K562 (cell line): ENCODE measurements at regions not wholly inside any gene's neighbourhood (a gene's known extent, or its start where the extent isn't known, plus 50 kb on each side); places are given as distances from the start of the nearest gene placed in this dataset.

Source experiments
- ATAC-seq: fragments of 200-7000 bp; cut with Tn5 transposase; 3 replicates; pipeline ENCODE4 v1.9.1; 2020; ENCODE audit warnings: moderate library complexity
- BruUV-seq: library from RNA; stranded (reverse); fragments of 400-500 nt; replicated peaks from 2 replicates; lab custom pipeline; 2021; lab: Mats Ljungman, UMichigan
- CTCF ChIA-PET: fragments of 300-600 bp; formaldehyde crosslinking; extraction: SDS; loops from one replicate; lab custom pipeline; 2021; ENCODE audit warnings: low intra/inter-chr PET ratio; lab: Yijun Ruan, JAX
- POLR2A ChIA-PET: fragments of 300-600, 350-650 bp; sonication (Branson Sonifier 250); formaldehyde crosslinking; extraction: SDS; loops from one replicate; lab custom pipeline; 2021; ENCODE audit warnings: antibody characterized with exemption, inconsistent platforms; lab: Yijun Ruan, JAX
- DNase-seq, 4 experiments: peaks; one replicate each; pipeline versions ENCODE4 v3.0.0 to v3.0.0-alpha.2; 2011 to 2018; ENCODE audit warnings: low spot score in 3 of 4, mixed read lengths in 3 of 4; ENCODE audit errors: extremely low read depth in 1 of 4
- FAIRE-seq: peaks from 2 replicates; lab custom pipeline; 2011; peaks lifted over from hg19 to GRCh38; lab: Jason Lieb, UNC
- H2AFZ ChIP-seq: 2 replicates; pipeline ENCODE4 v1.6.0; 2011; ENCODE audit warnings: low read depth, low read length, control low read depth, inconsistent platforms
- H3K27ac ChIP-seq: fragments of 200-600 bp; 3 replicates; pipeline ENCODE4 v1.8.0; 2011; ENCODE audit warnings: low read depth, mild to moderate bottlenecking, control low read depth, inconsistent platforms, low read length, moderate library complexity, mixed read lengths; ENCODE audit errors: extremely low read depth
- H3K27me3 ChIP-seq, 2 experiments: fragments of 300-600 bp in 1 of 2; 2 replicates in 1 of 2; 3 replicates in 1 of 2; pipeline versions ENCODE4 v1.6.0 to v1.8.0; 2011; ENCODE audit warnings: inconsistent platforms in 2 of 2, low read length in 2 of 2, mild to moderate bottlenecking in 1 of 2, mixed read lengths in 1 of 2, moderate library complexity in 1 of 2; ENCODE audit not compliant: control insufficient read depth in 2 of 2, insufficient read depth in 2 of 2
- H3K36me3 ChIP-seq: fragments of 300-600 bp; 3 replicates; pipeline ENCODE4 v1.8.0; 2011; ENCODE audit warnings: mild to moderate bottlenecking, low read length, inconsistent platforms; ENCODE audit not compliant: control insufficient read depth, insufficient read depth
- H3K4me1 ChIP-seq, 2 experiments: fragments of 200-600 bp in 1 of 2; replicated peaks in 1 of 2; 2 replicates in 1 of 2; 3 replicates in 1 of 2; pipeline versions ENCODE4 v1.5.1 to v1.8.0; 2011; ENCODE audit warnings: inconsistent platforms in 2 of 2, low read length in 2 of 2, mild to moderate bottlenecking in 1 of 2, mixed read lengths in 1 of 2, moderate library complexity in 1 of 2; ENCODE audit not compliant: control insufficient read depth in 2 of 2, insufficient read depth in 2 of 2
- H3K4me2 ChIP-seq: 2 replicates; pipeline ENCODE4 v1.6.1; 2011; ENCODE audit warnings: low read length, control low read depth, inconsistent platforms, mixed read lengths; ENCODE audit not compliant: insufficient read depth
- H3K4me3 ChIP-seq: fragments of 200-600 bp; sonication (generic), shearing (Covaris generic); 2 replicates; pipeline ENCODE4 v1.5.1; 2016; ENCODE audit warnings: control low read depth, inconsistent platforms
- H3K79me2 ChIP-seq: fragments of 200-600 bp; 3 replicates; pipeline ENCODE4 v1.8.0; 2011; ENCODE audit warnings: low read length, inconsistent platforms; ENCODE audit not compliant: control insufficient read depth, insufficient read depth
- H3K9ac ChIP-seq, 2 experiments: 2 replicates each; pipeline versions ENCODE4 v1.6.0 to v1.6.1; 2011; ENCODE audit warnings: low read depth in 2 of 2, low read length in 2 of 2, control low read depth in 1 of 2, inconsistent platforms in 1 of 2, mild to moderate bottlenecking in 1 of 2, mixed read lengths in 1 of 2; ENCODE audit not compliant: insufficient read depth in 1 of 2
- H3K9me1 ChIP-seq: one replicate; pipeline ENCODE4 v1.6.0; 2011; ENCODE audit warnings: inconsistent platforms, mild to moderate bottlenecking, low read length, moderate library complexity; ENCODE audit not compliant: control insufficient read depth, insufficient read depth
- H3K9me3 ChIP-seq: replicated peaks from 2 replicates; pipeline ENCODE4 v1.5.1; 2011; ENCODE audit warnings: low read depth, low read length, inconsistent platforms; ENCODE audit not compliant: control insufficient read depth, insufficient read depth
- H4K20me1 ChIP-seq: replicated peaks from 2 replicates; pipeline ENCODE4 v1.6.1; 2011; ENCODE audit warnings: low read length, inconsistent platforms, mixed read lengths; ENCODE audit not compliant: control insufficient read depth, insufficient read depth
- BCOR ChIP-seq: fragments of 450-650 bp; IDR thresholded peaks from 2 replicates; pipeline ENCODE4 v1.6.1; 2016
- BRD4 ChIP-seq: fragments of 200-600 bp; sonication (generic); IDR thresholded peaks from 2 replicates; pipeline ENCODE4 v1.6.1; 2017; ENCODE audit warnings: inconsistent platforms
- C11orf30 ChIP-seq: fragments of 450-650 bp; IDR thresholded peaks from 2 replicates; pipeline ENCODE4 v1.6.1; 2016; ENCODE audit warnings: low read depth, mild to moderate bottlenecking
- EHMT2 ChIP-seq: fragments of 450-650 bp; IDR thresholded peaks from 2 replicates; pipeline ENCODE4 v1.6.1; 2018; ENCODE audit warnings: antibody characterized with exemption
- MAFF ChIP-seq: IDR thresholded peaks from 2 replicates; pipeline ENCODE4 v1.6.1; 2012; ENCODE audit warnings: low read length, improper control_type of control experiment
- MAFG ChIP-seq: fragments of 450-650 bp; conservative IDR thresholded peaks from 2 replicates; pipeline ENCODE4 v1.6.1; 2016; ENCODE audit warnings: missing genetic modification characterization, missing compliant biosample characterization
- MAFK ChIP-seq: IDR thresholded peaks from 2 replicates; pipeline ENCODE4 v1.6.1; 2011; ENCODE audit warnings: low read length, improper control_type of control experiment
- MED1 ChIP-seq: sonication (generic); formaldehyde crosslinking; IDR thresholded peaks from 2 replicates; pipeline ENCODE4 v1.8.1; 2023; ENCODE audit warnings: missing genetic modification reagents, borderline replicate concordance
- RBFOX2 ChIP-seq: fragments of 200-400 bp; formaldehyde crosslinking; IDR thresholded peaks from 2 replicates; pipeline ENCODE4 v1.6.1; 2017; ENCODE audit warnings: low read depth, mild to moderate bottlenecking, low read length, moderate library complexity
- TBP ChIP-seq: optimal IDR thresholded peaks from 2 replicates; pipeline ENCODE3; 2011; ENCODE audit warnings: low read depth, low read length, improper control_type of control experiment
- TCFL5 ChIP-seq: fragments of 250-450 bp; sonication (Bioruptor Pico); conservative IDR thresholded peaks from 2 replicates; pipeline ENCODE4 v1.6.1; 2021; ENCODE audit warnings: mild to moderate bottlenecking, moderate library complexity, matching md5 sums
- ZNF316 ChIP-seq: fragments of 450-650 bp; IDR thresholded peaks from 2 replicates; pipeline ENCODE4 v1.6.1; 2016
- ZNF586 ChIP-seq: fragments of 450-650 bp; formaldehyde crosslinking; conservative IDR thresholded peaks from 2 replicates; pipeline ENCODE4 v1.4.0; 2020; ENCODE audit warnings: mild to moderate bottlenecking, moderate library complexity
- WGBS: fragments of 100-300 bp; shearing (Covaris generic); methylation state at CpG from one replicate; pipeline ENCODE4 v1.1.6; 2016; ENCODE audit warnings: low coverage, mixed read lengths; ENCODE audit not compliant: insufficient coverage; ENCODE audit errors: missing lambda C conversion rate; 5-methylcytosine and 5-hydroxymethylcytosine counted together
- in situ Hi-C: fragments of 300-500 bp; cut with MboI; formaldehyde crosslinking; loops from 4 replicates; pipeline ENCODE4 v1.15.0; 2018; ENCODE audit warnings: inconsistent platforms, mixed read lengths
- intact Hi-C: fragments of 100-400 bp; cut with micrococcal nuclease; formaldehyde crosslinking; loops from 2 replicates; pipeline ENCODE4 v1.14.2; 2022
- TF ChIP-seq, protein P1 (sequence below): fragments of 450-650 bp; formaldehyde crosslinking; IDR thresholded peaks from 2 replicates; pipeline ENCODE4 v1.4.0; 2022; ENCODE audit warnings: missing genetic modification characterization
- TF ChIP-seq, protein P2 (sequence below), 3 experiments: IDR thresholded peaks in 2 of 3; conservative IDR thresholded peaks in 1 of 3; 2 replicates each; pipeline ENCODE4 v1.5.1; 2011 to 2012; ENCODE audit warnings: low read length in 3 of 3, mild to moderate bottlenecking in 3 of 3, control low read depth in 2 of 3, improper control_type of control experiment in 1 of 3, inconsistent platforms in 1 of 3, low read depth in 1 of 3, mixed read lengths in 1 of 3, moderate library complexity in 1 of 3; ENCODE audit not compliant: insufficient read depth in 2 of 3
- TF ChIP-seq, protein P3 (sequence below): fragments of 200-800 bp; sonication (Bioruptor generic); IDR thresholded peaks from 2 replicates; pipeline ENCODE4 v1.6.1; 2017; ENCODE audit warnings: missing genetic modification characterization, missing compliant biosample characterization
- TF ChIP-seq, protein P4 (sequence below): sonication (generic); formaldehyde crosslinking; IDR thresholded peaks from 2 replicates; pipeline ENCODE4 v1.8.1; 2023; ENCODE audit warnings: mild to moderate bottlenecking, missing genetic modification reagents

DNA sequence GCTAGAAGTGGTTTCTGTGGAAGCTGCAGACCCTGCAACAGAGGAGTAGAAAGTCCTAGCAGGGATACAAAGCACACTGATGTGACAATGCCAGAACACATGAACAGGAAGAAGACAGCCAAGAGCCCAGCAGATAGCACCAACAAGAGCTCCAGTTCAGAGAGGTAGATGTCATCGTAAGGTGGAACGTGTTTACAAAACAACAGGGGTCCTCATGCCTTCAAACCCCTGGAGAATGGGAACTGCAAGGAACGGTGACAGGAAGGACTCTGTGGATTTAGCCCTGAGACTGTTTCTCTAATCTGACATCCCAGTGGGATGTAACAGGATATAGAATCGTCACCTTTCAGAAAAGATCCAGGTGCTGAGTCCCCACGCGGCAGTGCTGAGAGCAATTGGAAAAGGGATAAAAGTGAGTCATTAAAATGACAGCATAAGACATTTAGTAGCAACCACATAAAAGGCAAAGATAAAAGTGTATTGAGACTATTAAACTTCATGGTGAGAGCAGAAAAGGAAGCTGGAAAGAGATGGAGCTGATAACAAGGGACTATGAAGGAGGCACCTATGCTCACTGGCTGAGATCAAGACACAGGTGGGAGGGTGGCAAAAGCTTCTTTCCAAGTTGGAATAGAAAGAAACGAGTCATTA is 195.2 kb downstream of the FBXO15 start (continued):
- TF ChIP-seq, protein P1, sequence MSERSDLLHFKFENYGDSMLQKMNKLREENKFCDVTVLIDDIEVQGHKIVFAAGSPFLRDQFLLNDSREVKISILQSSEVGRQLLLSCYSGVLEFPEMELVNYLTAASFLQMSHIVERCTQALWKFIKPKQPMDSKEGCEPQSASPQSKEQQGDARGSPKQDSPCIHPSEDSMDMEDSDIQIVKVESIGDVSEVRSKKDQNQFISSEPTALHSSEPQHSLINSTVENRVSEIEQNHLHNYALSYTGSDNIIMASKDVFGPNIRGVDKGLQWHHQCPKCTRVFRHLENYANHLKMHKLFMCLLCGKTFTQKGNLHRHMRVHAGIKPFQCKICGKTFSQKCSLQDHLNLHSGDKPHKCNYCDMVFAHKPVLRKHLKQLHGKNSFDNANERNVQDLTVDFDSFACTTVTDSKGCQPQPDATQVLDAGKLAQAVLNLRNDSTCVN (CRISPR knock-in tag): no peak

DNA sequence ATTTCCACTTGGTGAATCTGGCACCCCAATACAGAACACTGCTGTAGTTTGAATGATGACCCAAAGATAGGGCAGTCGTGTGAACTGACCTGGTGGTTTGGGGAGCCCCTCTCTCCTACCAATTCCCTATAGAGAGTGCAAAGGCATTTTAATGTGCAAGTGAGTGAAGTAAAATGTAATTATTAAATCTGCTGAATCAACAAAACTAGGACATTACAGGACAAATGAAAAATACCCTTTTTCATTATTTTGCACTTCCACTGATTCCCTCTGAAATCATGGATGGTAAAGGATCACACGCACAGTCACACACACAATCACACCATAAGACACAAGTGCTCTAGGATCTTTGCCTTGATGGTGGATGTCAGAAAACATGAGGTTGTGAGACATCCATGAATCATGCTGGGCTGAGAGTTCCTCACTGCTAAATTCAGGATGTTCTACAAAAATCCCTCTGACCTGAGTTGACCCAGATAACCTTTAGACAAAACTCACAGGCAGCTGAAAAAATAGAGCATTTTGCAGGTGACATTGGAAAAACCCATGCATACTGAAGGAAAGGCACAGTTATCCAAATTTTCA is 197.4 kb downstream of the FBXO15 start:
- H3K27ac ChIP-seq: no peak overlapping the region
- intact Hi-C loops: no loop called here
- no peaks in the 10 kb centered on the region for H3K9me1 ChIP-seq
- DNase-seq: no peak
- H3K4me3 ChIP-seq: no peak overlapping the region
- 0% methylated on average over 2 of the region's 2 CpGs for WGBS
- no peaks in the 10 kb centered on the region for H4K20me1 ChIP-seq
- ChIA-PET CTCF (no interaction called here), POLR2A (no interaction called here)
- no peak for FAIRE-seq
- H3K4me1 ChIP-seq: no peaks in the 10 kb centered on the region
- H2AFZ ChIP-seq: no peak overlapping the region
- no TSS peak for BruUV-seq
- H3K9me3 ChIP-seq: no peaks in the 10 kb centered on the region
- H3K9ac ChIP-seq: no peak overlapping the region
- no peaks in the 10 kb centered on the region for H3K27me3 ChIP-seq
- no peaks in the 10 kb centered on the region for H3K36me3 ChIP-seq
- in situ Hi-C loops: no loop called here
- no peak for ATAC-seq
- no peaks in the 10 kb centered on the region for H3K79me2 ChIP-seq
- no peak overlapping the region for H3K4me2 ChIP-seq
- TF ChIP-seq EHMT2: no peak
- TF ChIP-seq, protein P2, sequence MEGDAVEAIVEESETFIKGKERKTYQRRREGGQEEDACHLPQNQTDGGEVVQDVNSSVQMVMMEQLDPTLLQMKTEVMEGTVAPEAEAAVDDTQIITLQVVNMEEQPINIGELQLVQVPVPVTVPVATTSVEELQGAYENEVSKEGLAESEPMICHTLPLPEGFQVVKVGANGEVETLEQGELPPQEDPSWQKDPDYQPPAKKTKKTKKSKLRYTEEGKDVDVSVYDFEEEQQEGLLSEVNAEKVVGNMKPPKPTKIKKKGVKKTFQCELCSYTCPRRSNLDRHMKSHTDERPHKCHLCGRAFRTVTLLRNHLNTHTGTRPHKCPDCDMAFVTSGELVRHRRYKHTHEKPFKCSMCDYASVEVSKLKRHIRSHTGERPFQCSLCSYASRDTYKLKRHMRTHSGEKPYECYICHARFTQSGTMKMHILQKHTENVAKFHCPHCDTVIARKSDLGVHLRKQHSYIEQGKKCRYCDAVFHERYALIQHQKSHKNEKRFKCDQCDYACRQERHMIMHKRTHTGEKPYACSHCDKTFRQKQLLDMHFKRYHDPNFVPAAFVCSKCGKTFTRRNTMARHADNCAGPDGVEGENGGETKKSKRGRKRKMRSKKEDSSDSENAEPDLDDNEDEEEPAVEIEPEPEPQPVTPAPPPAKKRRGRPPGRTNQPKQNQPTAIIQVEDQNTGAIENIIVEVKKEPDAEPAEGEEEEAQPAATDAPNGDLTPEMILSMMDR (IDR thresholded peaks at IDR 0.05 in 2 of 3, conservative IDR thresholded peaks at IDR 0.05 in 1 of 3; ENCODE audit: insufficient read depth in 2 of 3, low read depth in 1 of 3, low read length in 3 of 3): no peak
- no peak for TF ChIP-seq TBP
- TF ChIP-seq RBFOX2: no peak
- TF ChIP-seq C11orf30: peak; percentile 55; the same call in 1 of the 2 replicates
- TF ChIP-seq, protein P3, sequence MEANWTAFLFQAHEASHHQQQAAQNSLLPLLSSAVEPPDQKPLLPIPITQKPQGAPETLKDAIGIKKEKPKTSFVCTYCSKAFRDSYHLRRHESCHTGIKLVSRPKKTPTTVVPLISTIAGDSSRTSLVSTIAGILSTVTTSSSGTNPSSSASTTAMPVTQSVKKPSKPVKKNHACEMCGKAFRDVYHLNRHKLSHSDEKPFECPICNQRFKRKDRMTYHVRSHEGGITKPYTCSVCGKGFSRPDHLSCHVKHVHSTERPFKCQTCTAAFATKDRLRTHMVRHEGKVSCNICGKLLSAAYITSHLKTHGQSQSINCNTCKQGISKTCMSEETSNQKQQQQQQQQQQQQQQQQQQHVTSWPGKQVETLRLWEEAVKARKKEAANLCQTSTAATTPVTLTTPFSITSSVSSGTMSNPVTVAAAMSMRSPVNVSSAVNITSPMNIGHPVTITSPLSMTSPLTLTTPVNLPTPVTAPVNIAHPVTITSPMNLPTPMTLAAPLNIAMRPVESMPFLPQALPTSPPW (CRISPR knock-in tag): no peak
- TF ChIP-seq ZNF316: peak; percentile 63
- peak; percentile 57 for TF ChIP-seq MAFG (tag)
- no peak for TF ChIP-seq BRD4
- TF ChIP-seq, protein P4, sequence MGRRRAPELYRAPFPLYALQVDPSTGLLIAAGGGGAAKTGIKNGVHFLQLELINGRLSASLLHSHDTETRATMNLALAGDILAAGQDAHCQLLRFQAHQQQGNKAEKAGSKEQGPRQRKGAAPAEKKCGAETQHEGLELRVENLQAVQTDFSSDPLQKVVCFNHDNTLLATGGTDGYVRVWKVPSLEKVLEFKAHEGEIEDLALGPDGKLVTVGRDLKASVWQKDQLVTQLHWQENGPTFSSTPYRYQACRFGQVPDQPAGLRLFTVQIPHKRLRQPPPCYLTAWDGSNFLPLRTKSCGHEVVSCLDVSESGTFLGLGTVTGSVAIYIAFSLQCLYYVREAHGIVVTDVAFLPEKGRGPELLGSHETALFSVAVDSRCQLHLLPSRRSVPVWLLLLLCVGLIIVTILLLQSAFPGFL: no peak
- TF ChIP-seq MED1 (CRISPR knock-in tag): no peak
- TF ChIP-seq ZNF586 (CRISPR knock-in tag): no peak
- no peak for TF ChIP-seq TCFL5 (CRISPR knock-in tag)
- no peak for TF ChIP-seq BCOR
- TF ChIP-seq MAFK: peak; percentile 61
- peak; percentile 63 for TF ChIP-seq MAFF
